HG03139 (cell line): ENCODE measurements at regions not wholly inside any gene's neighbourhood (a gene's known extent, or its start where the extent isn't known, plus 50 kb on each side); places are given as distances from the start of the nearest gene placed in this dataset.

Experiments
- ATAC-seq: cut with Tn5 transposase; IDR thresholded peaks from one replicate; pipeline ENCODE4 v1.9.1; 2021; ENCODE audit not compliant: unreplicated experiment

GRCh38 chr16:62969711-62970318, 933.6 kb upstream of the CDH8 start:
- no peak for ATAC-seq

- ATAC-seq = no peak
Measured at GRCh38 chr16:62967611-62968010, 931.4 kb upstream of the CDH8 start.

GRCh38 chr16:62967163-62967562, 930.9 kb upstream of the CDH8 start:
- ATAC-seq = no peak

- no peak for ATAC-seq
Measured at GRCh38 chr16:62966626-62967025, 930.4 kb upstream of the CDH8 start.

- ATAC-seq = no peak
Measured at GRCh38 chr16:62965831-62966230, 929.6 kb upstream of the CDH8 start.

GRCh38 chr16:62963846-62964245, 927.6 kb upstream of the CDH8 start:
- ATAC-seq = no peak

GRCh38 chr16:62955033-62955349, 918.8 kb upstream of the CDH8 start:
- ATAC-seq = no peak

- ATAC-seq = no peak
Measured at GRCh38 chr16:62954144-62955032, 918.1 kb upstream of the CDH8 start.

GRCh38 chr16:62950351-62950750, 914.1 kb upstream of the CDH8 start:
- no peak for ATAC-seq

- no peak for ATAC-seq
Measured at GRCh38 chr16:62940569-62940968, 904.3 kb upstream of the CDH8 start.

- no peak for ATAC-seq
Measured at GRCh38 chr16:62939687-62940086, 903.4 kb upstream of the CDH8 start.

- no peak for ATAC-seq
Measured at GRCh38 chr16:62933929-62934328, 897.7 kb upstream of the CDH8 start.

GRCh38 chr16:62929593-62929992, 893.4 kb upstream of the CDH8 start:
- ATAC-seq = no peak

GRCh38 chr16:62927122-62927521, 890.9 kb upstream of the CDH8 start:
- no peak for ATAC-seq

- no peak for ATAC-seq
Measured at GRCh38 chr16:62926121-62926801, 890.0 kb upstream of the CDH8 start.

- no peak for ATAC-seq
Measured at GRCh38 chr16:62921904-62922303, 885.7 kb upstream of the CDH8 start.

GRCh38 chr16:62913924-62914323, 877.7 kb upstream of the CDH8 start:
- ATAC-seq = no peak

- no peak for ATAC-seq
Measured at GRCh38 chr16:62913333-62913732, 877.1 kb upstream of the CDH8 start.

- no peak for ATAC-seq
Measured at GRCh38 chr16:62909597-62909996, 873.4 kb upstream of the CDH8 start.

- no peak for ATAC-seq
Measured at GRCh38 chr16:62907562-62907961, 871.3 kb upstream of the CDH8 start.

GRCh38 chr16:62903961-62904502, 867.8 kb upstream of the CDH8 start:
- ATAC-seq = no peak

- no peak for ATAC-seq
Measured at GRCh38 chr16:62899737-62900136, 863.5 kb upstream of the CDH8 start.
